ENCODE measurements at regions not wholly inside any gene's neighbourhood (a gene's known extent, or its start where the extent isn't known, plus 50 kb on each side); places are given as distances from the start of the nearest gene placed in this dataset.

- H3K36me3 ChIP-seq (ENCODE audit: insufficient read depth, low read length): no peaks in the 10 kb centered on the region
- no peaks in the 10 kb centered on the region for H3K4me1 ChIP-seq (ENCODE audit: insufficient read depth, low read length)
- H3K27me3 ChIP-seq (ENCODE audit: insufficient read depth, low read length): no peaks in the 10 kb centered on the region
- peaks cover 0 to 8% (median 0%) of the 10 kb centered on the region in 8 donors for H3K9me3 Mint-ChIP-seq
- H3K27ac ChIP-seq (ENCODE audit: low read depth, low read length): no peak overlapping the region
- H3K27me3 Mint-ChIP-seq: peaks cover 0 to 2% of the 10 kb centered on the region in 2 donors
- no peaks in the 10 kb centered on the region for H3K4me1 Mint-ChIP-seq
- H3K27ac Mint-ChIP-seq: no peak overlapping the region
- no peak overlapping the region for H3K4me3 ChIP-seq (ENCODE audit: low read length in 2 of 2)
- H3K4me3 Mint-ChIP-seq: no peak overlapping the region
- CTCF ChIA-PET (ENCODE audit: partially characterized antibody): no interaction called here
- H3K9me3 ChIP-seq (ENCODE audit: control insufficient read depth in 1 of 2, low read length in 2 of 2): no peaks in the 10 kb centered on the region
- intact Hi-C loops (cut with micrococcal nuclease): no loop called here
- no peaks in the 10 kb centered on the region for H3K36me3 Mint-ChIP-seq
- POLR2A ChIA-PET (ENCODE audit: partially characterized antibody): no interaction called here
- no peak for DNase-seq
Measured at GRCh38 chr10:130371666-130372065, 235.5 kb downstream of the GLRX3 start.

GRCh38 chr10:130372222-130372621, 236.0 kb downstream of the GLRX3 start:
- ChIA-PET POLR2A (ENCODE audit: partially characterized antibody) (no interaction called here), CTCF (ENCODE audit: partially characterized antibody) (no interaction called here)
- H3K4me3 Mint-ChIP-seq: no peak overlapping the region
- H3K4me3 ChIP-seq (ENCODE audit: low read length in 2 of 2): no peak overlapping the region
- no peak for DNase-seq
- no peaks in the 10 kb centered on the region for H3K27me3 ChIP-seq (ENCODE audit: insufficient read depth, low read length)
- no peaks in the 10 kb centered on the region for H3K36me3 Mint-ChIP-seq
- H3K27me3 Mint-ChIP-seq: peaks cover 0 to 2% of the 10 kb centered on the region in 2 donors
- H3K36me3 ChIP-seq (ENCODE audit: insufficient read depth, low read length): no peaks in the 10 kb centered on the region
- peaks cover 0 to 5% (median 0%) of the 10 kb centered on the region in 8 donors for H3K9me3 Mint-ChIP-seq
- intact Hi-C loops (cut with micrococcal nuclease): no loop called here
- H3K4me1 ChIP-seq (ENCODE audit: insufficient read depth, low read length): no peaks in the 10 kb centered on the region
- H3K27ac Mint-ChIP-seq: no peak overlapping the region
- no peaks in the 10 kb centered on the region for H3K9me3 ChIP-seq (ENCODE audit: control insufficient read depth in 1 of 2, low read length in 2 of 2)
- no peak overlapping the region for H3K27ac ChIP-seq (ENCODE audit: low read depth, low read length)
- H3K4me1 Mint-ChIP-seq: no peaks in the 10 kb centered on the region

- DNase-seq: no peak
- Histone ChIP-seq H3K27me3 (ENCODE audit: insufficient read depth, low read length) (no peaks in the 10 kb centered on the region), H3K4me1 (ENCODE audit: insufficient read depth, low read length) (no peaks in the 10 kb centered on the region), H3K27ac (ENCODE audit: low read depth, low read length) (no peak overlapping the region), H3K9me3 (ENCODE audit: control insufficient read depth in 1 of 2, low read length in 2 of 2) (no peaks in the 10 kb centered on the region), H3K4me3 (ENCODE audit: low read length in 2 of 2) (no peak overlapping the region), H3K36me3 (ENCODE audit: insufficient read depth, low read length) (no peaks in the 10 kb centered on the region)
- no peaks in the 10 kb centered on the region for H3K36me3 Mint-ChIP-seq
- H3K9me3 Mint-ChIP-seq: peaks cover 0 to 5% (median 0%) of the 10 kb centered on the region in 8 donors
- H3K4me1 Mint-ChIP-seq: no peaks in the 10 kb centered on the region
- H3K4me3 Mint-ChIP-seq: no peak overlapping the region
- ChIA-PET POLR2A (ENCODE audit: partially characterized antibody) (no interaction called here), CTCF (ENCODE audit: partially characterized antibody) (no interaction called here)
- intact Hi-C loops (cut with micrococcal nuclease): no loop called here
- no peak overlapping the region for H3K27ac Mint-ChIP-seq
- H3K27me3 Mint-ChIP-seq: peaks cover 0 to 2% of the 10 kb centered on the region in 2 donors
Measured at GRCh38 chr10:130372866-130373265, 236.7 kb downstream of the GLRX3 start.

GRCh38 chr10:130377986-130378540, 241.9 kb downstream of the GLRX3 start:
- H3K9me3 ChIP-seq (ENCODE audit: control insufficient read depth in 1 of 2, low read length in 2 of 2): no peaks in the 10 kb centered on the region
- POLR2A ChIA-PET (ENCODE audit: partially characterized antibody): no interaction called here
- DNase-seq: no peak

GRCh38 chr10:130378556-130379400, 242.6 kb downstream of the GLRX3 start:
- POLR2A ChIA-PET (ENCODE audit: partially characterized antibody): no interaction called here

More at GRCh38 chr10:130377986-130378540, 241.9 kb downstream of the GLRX3 start:
- Histone ChIP-seq H3K4me3 (ENCODE audit: low read length in 2 of 2) (no peak overlapping the region), H3K27me3 (ENCODE audit: insufficient read depth, low read length) (no peaks in the 10 kb centered on the region), H3K4me1 (ENCODE audit: insufficient read depth, low read length) (no peaks in the 10 kb centered on the region), H3K36me3 (ENCODE audit: insufficient read depth, low read length) (no peaks in the 10 kb centered on the region), H3K27ac (ENCODE audit: low read depth, low read length) (no peak overlapping the region)
- Mint-ChIP-seq H3K4me3 (no peak overlapping the region), H3K36me3 (no peaks in the 10 kb centered on the region), H3K27ac (no peak overlapping the region), H3K27me3 (peaks cover 0 to 2% of the 10 kb centered on the region in 2 donors), H3K9me3 (peaks cover 0 to 10% (median 0%) of the 10 kb centered on the region in 8 donors), H3K4me1 (no peaks in the 10 kb centered on the region)
- CTCF ChIA-PET (ENCODE audit: partially characterized antibody): no interaction called here
- intact Hi-C loops (cut with micrococcal nuclease): no loop called here

GRCh38 chr10:130380056-130380455, 243.9 kb downstream of the GLRX3 start:
- POLR2A ChIA-PET (ENCODE audit: partially characterized antibody): no interaction called here
- no peaks in the 10 kb centered on the region for H3K27me3 ChIP-seq (ENCODE audit: insufficient read depth, low read length)
- intact Hi-C loops (cut with micrococcal nuclease): no loop called here
- H3K27ac Mint-ChIP-seq: peak overlapping the region in 1 of 7 donors; percentile 47
- no peak overlapping the region for H3K27ac ChIP-seq (ENCODE audit: low read depth, low read length)
- no peaks in the 10 kb centered on the region for H3K9me3 ChIP-seq (ENCODE audit: control insufficient read depth in 1 of 2, low read length in 2 of 2)
- H3K9me3 Mint-ChIP-seq: peaks cover 0 to 23% (median 8%) of the 10 kb centered on the region in 8 donors
- DNase-seq: no peak
- H3K4me3 Mint-ChIP-seq: no peak overlapping the region
- no peak overlapping the region for H3K4me3 ChIP-seq (ENCODE audit: low read length in 2 of 2)
- H3K36me3 ChIP-seq (ENCODE audit: insufficient read depth, low read length): no peaks in the 10 kb centered on the region
- CTCF ChIA-PET (ENCODE audit: partially characterized antibody): no interaction called here
- H3K36me3 Mint-ChIP-seq: no peaks in the 10 kb centered on the region
- peaks cover 0 to 2% of the 10 kb centered on the region in 2 donors for H3K27me3 Mint-ChIP-seq
- H3K4me1 ChIP-seq (ENCODE audit: insufficient read depth, low read length): no peaks in the 10 kb centered on the region
- no peaks in the 10 kb centered on the region for H3K4me1 Mint-ChIP-seq

More at GRCh38 chr10:130378556-130379400, 242.6 kb downstream of the GLRX3 start:
- H3K36me3 ChIP-seq (ENCODE audit: insufficient read depth, low read length): no peaks in the 10 kb centered on the region
- H3K27me3 ChIP-seq (ENCODE audit: insufficient read depth, low read length): no peaks in the 10 kb centered on the region
- no peak overlapping the region for H3K4me3 ChIP-seq (ENCODE audit: low read length in 2 of 2)
- H3K9me3 ChIP-seq (ENCODE audit: control insufficient read depth in 1 of 2, low read length in 2 of 2): no peaks in the 10 kb centered on the region
- H3K4me1 Mint-ChIP-seq: no peaks in the 10 kb centered on the region
- H3K27me3 Mint-ChIP-seq: peaks cover 0 to 2% of the 10 kb centered on the region in 2 donors
- H3K9me3 Mint-ChIP-seq: peaks cover 0 to 10% (median 2%) of the 10 kb centered on the region in 8 donors
- CTCF ChIA-PET (ENCODE audit: partially characterized antibody): no interaction called here
- H3K4me3 Mint-ChIP-seq: no peak overlapping the region
- intact Hi-C loops (cut with micrococcal nuclease): no loop called here
- H3K4me1 ChIP-seq (ENCODE audit: insufficient read depth, low read length): no peaks in the 10 kb centered on the region
- no peak for DNase-seq
- H3K36me3 Mint-ChIP-seq: no peaks in the 10 kb centered on the region
- no peak overlapping the region for H3K27ac ChIP-seq (ENCODE audit: low read depth, low read length)
- H3K27ac Mint-ChIP-seq: no peak overlapping the region

GRCh38 chr10:130382031-130382430, 245.8 kb downstream of the GLRX3 start:
- ChIA-PET POLR2A (ENCODE audit: partially characterized antibody) (no interaction called here), CTCF (ENCODE audit: partially characterized antibody) (no interaction called here)
- Mint-ChIP-seq H3K27ac (no peak overlapping the region), H3K4me1 (no peaks in the 10 kb centered on the region), H3K9me3 (peaks cover 2 to 28% (median 16%) of the 10 kb centered on the region in 8 donors), H3K27me3 (peaks cover 0 to 2% of the 10 kb centered on the region in 2 donors), H3K36me3 (no peaks in the 10 kb centered on the region), H3K4me3 (no peak overlapping the region)
- H3K27ac ChIP-seq (ENCODE audit: low read depth, low read length): no peak overlapping the region
- no peaks in the 10 kb centered on the region for H3K27me3 ChIP-seq (ENCODE audit: insufficient read depth, low read length)
- H3K4me1 ChIP-seq (ENCODE audit: insufficient read depth, low read length): no peaks in the 10 kb centered on the region
- H3K9me3 ChIP-seq (ENCODE audit: control insufficient read depth in 1 of 2, low read length in 2 of 2): no peaks in the 10 kb centered on the region
- intact Hi-C loops (cut with micrococcal nuclease): no loop called here
- no peak for DNase-seq
- H3K36me3 ChIP-seq (ENCODE audit: insufficient read depth, low read length): no peaks in the 10 kb centered on the region
- H3K4me3 ChIP-seq (ENCODE audit: low read length in 2 of 2): no peak overlapping the region

All from CD4-positive, alpha-beta memory T cell (primary cell).